Panc1 (cell line): ENCODE measurements at regions not wholly inside any gene's neighbourhood (a gene's known extent, or its start where the extent isn't known, plus 50 kb on each side); places are given as distances from the start of the nearest gene placed in this dataset.

Source experiments
- ATAC-seq: fragments of 200-7000 bp; cut with Tn5 transposase; 2 replicates; pipeline ENCODE4 v1.9.1; 2020; ENCODE audit warnings: mild to moderate bottlenecking, moderate library complexity
- BruUV-seq: library from RNA; stranded (reverse); fragments of 400-500 nt; replicated peaks from 2 replicates; lab custom pipeline; 2021; lab: Mats Ljungman, UMichigan
- CTCF ChIA-PET: fragments of 300-600 bp; sonication (Branson Sonifier 250); formaldehyde crosslinking; loops from one replicate; lab custom pipeline; 2022; ENCODE audit warnings: antibody characterized with exemption; lab: Charles Lee
- POLR2A ChIA-PET: fragments of 300-600 bp; sonication (Branson Sonifier 250); formaldehyde crosslinking; loops from one replicate; lab custom pipeline; 2022; ENCODE audit warnings: antibody characterized with exemption; lab: Charles Lee
- DNase-seq: peaks from one replicate; pipeline ENCODE4 v3.0.0-alpha.2; 2010; ENCODE audit warnings: low read depth, low spot score
- H3K27ac ChIP-seq: 2 replicates; pipeline ENCODE4 v1.5.1; 2011; ENCODE audit warnings: mild to moderate bottlenecking, low read length, inconsistent platforms
- H3K27me3 ChIP-seq: fragments of 200-500 bp; sonication (Bioruptor generic); 2 replicates; pipeline ENCODE4 v1.6.0; 2014; ENCODE audit warnings: low read length, inconsistent platforms; ENCODE audit not compliant: control insufficient read depth, insufficient read depth
- H3K36me3 ChIP-seq: fragments of 200-500 bp; sonication (Bioruptor generic); 2 replicates; pipeline ENCODE4 v1.5.1; 2014; ENCODE audit warnings: inconsistent platforms, mild to moderate bottlenecking, low read length, moderate library complexity; ENCODE audit not compliant: control insufficient read depth, insufficient read depth
- H3K4me1 ChIP-seq: 2 replicates; pipeline ENCODE4 v1.5.1; 2011; ENCODE audit warnings: inconsistent platforms, mild to moderate bottlenecking, low read length, moderate library complexity; ENCODE audit not compliant: control insufficient read depth, insufficient read depth
- H3K4me3 ChIP-seq, 2 experiments: 2 replicates each; pipeline ENCODE4 v1.5.1; 2011 to 2012; ENCODE audit warnings: low read depth in 2 of 2, low read length in 2 of 2, mild to moderate bottlenecking in 2 of 2, inconsistent platforms in 1 of 2, moderate library complexity in 1 of 2
- H3K9me3 ChIP-seq: fragments of 200-500 bp; sonication (Bioruptor generic); 2 replicates; pipeline ENCODE4 v1.5.1; 2014; ENCODE audit warnings: low read depth, mild to moderate bottlenecking, inconsistent platforms, low read length, moderate library complexity; ENCODE audit not compliant: control insufficient read depth, insufficient read depth
- POLR2AphosphoS5 ChIP-seq: IDR thresholded peaks from 2 replicates; pipeline ENCODE4 v1.6.1; 2012; ENCODE audit warnings: mild to moderate bottlenecking, low read depth, low read length, moderate library complexity
- SIN3A ChIP-seq: IDR thresholded peaks from 2 replicates; pipeline ENCODE4 v1.6.1; 2012; ENCODE audit warnings: low read depth, mild to moderate bottlenecking, low read length, moderate library complexity, borderline replicate concordance; ENCODE audit not compliant: insufficient read depth
- TCF7L2 ChIP-seq: IDR thresholded peaks from 2 replicates; pipeline ENCODE4 v1.6.1; 2011; ENCODE audit warnings: mild to moderate bottlenecking, low read depth, low read length, inconsistent platforms
- in situ Hi-C: cut with HindIII; loops from 2 replicates; pipeline ENCODE4 v1.10.0; 2016; ENCODE audit warnings: low sequenced_read_pairs, low pct_unique_long_range_greater_than_20kb
- intact Hi-C: fragments of 100-400 bp; cut with micrococcal nuclease; formaldehyde crosslinking; loops from one replicate; pipeline ENCODE4 v1.10.0; 2022; ENCODE audit not compliant: unreplicated experiment
- TF ChIP-seq, protein P1 (sequence below): fragments of 450-650 bp; IDR thresholded peaks from 2 replicates; pipeline ENCODE4 v1.5.1; 2017; ENCODE audit warnings: mild to moderate bottlenecking
- TF ChIP-seq, protein P2 (sequence below), 2 experiments: IDR thresholded peaks; 2 replicates each; pipeline ENCODE4 v1.6.1; 2011 to 2012; ENCODE audit warnings: low read depth in 2 of 2, control low read depth in 1 of 2, low read length in 1 of 2, mild to moderate bottlenecking in 1 of 2, moderate library complexity in 1 of 2; ENCODE audit not compliant: insufficient read depth in 1 of 2

DNA sequence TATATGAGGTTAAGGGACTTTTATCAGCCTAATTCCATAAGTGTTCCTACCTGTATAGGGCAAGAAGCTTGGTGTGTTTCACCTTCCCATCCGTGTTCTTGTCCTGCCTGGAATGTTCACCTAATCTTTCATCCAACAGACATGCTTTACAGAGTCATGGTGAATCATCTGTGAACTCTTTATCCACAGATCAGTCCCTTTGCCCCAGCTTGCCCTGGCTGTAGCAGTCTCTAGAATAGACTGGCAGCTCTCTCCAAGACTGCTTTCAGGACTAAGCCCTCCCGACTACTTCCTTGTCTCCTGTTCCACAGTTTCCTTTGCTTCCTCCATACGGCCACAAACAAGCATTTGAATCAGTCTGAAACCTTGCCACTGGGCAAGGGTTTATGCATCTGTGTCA lies 177.9 kb upstream of the IL15 start:
- POLR2A ChIA-PET: no interaction called here
- Histone ChIP-seq H3K27ac (no peak overlapping the region), H3K36me3 (no peaks in the 10 kb centered on the region), H3K4me1 (no peaks in the 10 kb centered on the region), H3K27me3 (no peaks in the 10 kb centered on the region), H3K4me3 (no peak overlapping the region), H3K9me3 (no peaks in the 10 kb centered on the region)
- intact Hi-C loops: no loop called here
- DNase-seq (no peak), ATAC-seq (no peak)
- TF ChIP-seq, protein P1, sequence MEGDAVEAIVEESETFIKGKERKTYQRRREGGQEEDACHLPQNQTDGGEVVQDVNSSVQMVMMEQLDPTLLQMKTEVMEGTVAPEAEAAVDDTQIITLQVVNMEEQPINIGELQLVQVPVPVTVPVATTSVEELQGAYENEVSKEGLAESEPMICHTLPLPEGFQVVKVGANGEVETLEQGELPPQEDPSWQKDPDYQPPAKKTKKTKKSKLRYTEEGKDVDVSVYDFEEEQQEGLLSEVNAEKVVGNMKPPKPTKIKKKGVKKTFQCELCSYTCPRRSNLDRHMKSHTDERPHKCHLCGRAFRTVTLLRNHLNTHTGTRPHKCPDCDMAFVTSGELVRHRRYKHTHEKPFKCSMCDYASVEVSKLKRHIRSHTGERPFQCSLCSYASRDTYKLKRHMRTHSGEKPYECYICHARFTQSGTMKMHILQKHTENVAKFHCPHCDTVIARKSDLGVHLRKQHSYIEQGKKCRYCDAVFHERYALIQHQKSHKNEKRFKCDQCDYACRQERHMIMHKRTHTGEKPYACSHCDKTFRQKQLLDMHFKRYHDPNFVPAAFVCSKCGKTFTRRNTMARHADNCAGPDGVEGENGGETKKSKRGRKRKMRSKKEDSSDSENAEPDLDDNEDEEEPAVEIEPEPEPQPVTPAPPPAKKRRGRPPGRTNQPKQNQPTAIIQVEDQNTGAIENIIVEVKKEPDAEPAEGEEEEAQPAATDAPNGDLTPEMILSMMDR: no peak
- TF ChIP-seq, protein P2, sequence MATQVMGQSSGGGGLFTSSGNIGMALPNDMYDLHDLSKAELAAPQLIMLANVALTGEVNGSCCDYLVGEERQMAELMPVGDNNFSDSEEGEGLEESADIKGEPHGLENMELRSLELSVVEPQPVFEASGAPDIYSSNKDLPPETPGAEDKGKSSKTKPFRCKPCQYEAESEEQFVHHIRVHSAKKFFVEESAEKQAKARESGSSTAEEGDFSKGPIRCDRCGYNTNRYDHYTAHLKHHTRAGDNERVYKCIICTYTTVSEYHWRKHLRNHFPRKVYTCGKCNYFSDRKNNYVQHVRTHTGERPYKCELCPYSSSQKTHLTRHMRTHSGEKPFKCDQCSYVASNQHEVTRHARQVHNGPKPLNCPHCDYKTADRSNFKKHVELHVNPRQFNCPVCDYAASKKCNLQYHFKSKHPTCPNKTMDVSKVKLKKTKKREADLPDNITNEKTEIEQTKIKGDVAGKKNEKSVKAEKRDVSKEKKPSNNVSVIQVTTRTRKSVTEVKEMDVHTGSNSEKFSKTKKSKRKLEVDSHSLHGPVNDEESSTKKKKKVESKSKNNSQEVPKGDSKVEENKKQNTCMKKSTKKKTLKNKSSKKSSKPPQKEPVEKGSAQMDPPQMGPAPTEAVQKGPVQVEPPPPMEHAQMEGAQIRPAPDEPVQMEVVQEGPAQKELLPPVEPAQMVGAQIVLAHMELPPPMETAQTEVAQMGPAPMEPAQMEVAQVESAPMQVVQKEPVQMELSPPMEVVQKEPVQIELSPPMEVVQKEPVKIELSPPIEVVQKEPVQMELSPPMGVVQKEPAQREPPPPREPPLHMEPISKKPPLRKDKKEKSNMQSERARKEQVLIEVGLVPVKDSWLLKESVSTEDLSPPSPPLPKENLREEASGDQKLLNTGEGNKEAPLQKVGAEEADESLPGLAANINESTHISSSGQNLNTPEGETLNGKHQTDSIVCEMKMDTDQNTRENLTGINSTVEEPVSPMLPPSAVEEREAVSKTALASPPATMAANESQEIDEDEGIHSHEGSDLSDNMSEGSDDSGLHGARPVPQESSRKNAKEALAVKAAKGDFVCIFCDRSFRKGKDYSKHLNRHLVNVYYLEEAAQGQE (IDR thresholded peaks at IDR 0.05; ENCODE audit: insufficient read depth in 1 of 2, low read depth in 2 of 2, low read length in 1 of 2): no peak
- TF ChIP-seq SIN3A (no peak), POLR2AphosphoS5 (no peak), TCF7L2 (no peak)
- in situ Hi-C loops: no loop called here
- no TSS peak for BruUV-seq
- CTCF ChIA-PET: no interaction called here

DNA sequence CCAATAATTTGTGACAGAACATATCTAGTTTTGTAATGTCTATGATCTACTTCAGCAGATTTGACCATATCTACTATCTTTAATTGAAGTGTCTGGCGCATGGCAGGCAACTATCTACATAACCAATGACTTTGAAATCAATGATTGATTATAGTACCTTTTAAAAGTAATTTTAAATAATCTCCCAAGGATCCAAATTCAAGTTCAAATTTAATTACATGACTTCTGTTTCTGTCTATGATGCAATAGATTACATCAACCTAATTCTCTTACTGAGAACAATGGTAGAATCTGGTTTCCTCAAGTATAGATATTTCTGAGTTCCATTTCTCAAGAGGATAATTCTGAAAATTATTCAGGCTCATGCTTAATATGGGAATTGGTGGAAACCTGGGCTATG lies 177.4 kb upstream of the IL15 start:
- Histone ChIP-seq H3K4me1 (no peaks in the 10 kb centered on the region), H3K27me3 (no peaks in the 10 kb centered on the region), H3K9me3 (no peaks in the 10 kb centered on the region), H3K36me3 (no peaks in the 10 kb centered on the region), H3K27ac (no peak overlapping the region), H3K4me3 (no peak overlapping the region)
- ChIA-PET POLR2A (no interaction called here), CTCF (no interaction called here)
- BruUV-seq: no TSS peak
- DNase-seq (no peak), ATAC-seq (no peak)
- TF ChIP-seq SIN3A (no peak), TCF7L2 (no peak), POLR2AphosphoS5 (no peak)
- TF ChIP-seq, protein P2 (IDR thresholded peaks at IDR 0.05; ENCODE audit: insufficient read depth in 1 of 2, low read depth in 2 of 2, low read length in 1 of 2): no peak
- TF ChIP-seq, protein P1: no peak
- intact Hi-C loops: no loop called here
- in situ Hi-C loops: no loop called here
